NT2/D1 (cell line): ENCODE measurements at regions not wholly inside any gene's neighbourhood (a gene's known extent, or its start where the extent isn't known, plus 50 kb on each side); places are given as distances from the start of the nearest gene placed in this dataset.

Experiments
- DNase-seq: peaks from one replicate; pipeline ENCODE4 v3.0.0-alpha.2; 2011; ENCODE audit warnings: low read depth, low spot score
- H3K27me3 ChIP-seq: 2 replicates; pipeline ENCODE4 v1.6.0; 2011; ENCODE audit warnings: mild to moderate bottlenecking; ENCODE audit not compliant: insufficient read length, insufficient read depth
- H3K36me3 ChIP-seq: 2 replicates; pipeline ENCODE4 v1.6.1; 2011; ENCODE audit warnings: mild to moderate bottlenecking, low read length, mixed read lengths; ENCODE audit not compliant: insufficient read depth, insufficient read length
- H3K4me1 ChIP-seq: 2 replicates; pipeline ENCODE4 v1.5.1; 2011; ENCODE audit not compliant: insufficient read depth, insufficient read length
- H3K4me3 ChIP-seq: 2 replicates; pipeline ENCODE4 v1.5.1; 2011; ENCODE audit warnings: low read depth; ENCODE audit not compliant: insufficient read length
- H3K9ac ChIP-seq: 2 replicates; pipeline ENCODE4 v1.6.0; 2011; ENCODE audit warnings: low read depth; ENCODE audit not compliant: insufficient read length
- H3K9me3 ChIP-seq: 2 replicates; pipeline ENCODE4 v1.5.1; 2011; ENCODE audit warnings: mild to moderate bottlenecking, low read length; ENCODE audit not compliant: insufficient read depth
- SUZ12 ChIP-seq: IDR thresholded peaks from 2 replicates; pipeline ENCODE4 v1.6.1; 2011; ENCODE audit not compliant: insufficient read length, insufficient read depth; ENCODE audit errors: extremely low read depth
- YY1 ChIP-seq: IDR thresholded peaks from 2 replicates; pipeline ENCODE4 v1.6.1; 2011; ENCODE audit not compliant: insufficient read length, insufficient read depth
- ZNF274 ChIP-seq: IDR thresholded peaks from 2 replicates; pipeline ENCODE4 v1.6.1; 2011; ENCODE audit warnings: mild to moderate bottlenecking, low read depth, low read length

GRCh38 chr2:157107460-157107859, 150.0 kb upstream of the GALNT5 start:
- Histone ChIP-seq H3K4me1 (no peaks in the 10 kb centered on the region), H3K9me3 (no peaks in the 10 kb centered on the region), H3K9ac (no peak overlapping the region), H3K4me3 (no peak overlapping the region), H3K36me3 (no peaks in the 10 kb centered on the region), H3K27me3 (no peaks in the 10 kb centered on the region)
- TF ChIP-seq ZNF274 (no peak), YY1 (no peak), SUZ12 (no peak)
- no peak for DNase-seq

GRCh38 chr2:157107877-157108276, 149.6 kb upstream of the GALNT5 start:
- TF ChIP-seq ZNF274 (no peak), YY1 (no peak), SUZ12 (no peak)
- Histone ChIP-seq H3K4me3 (no peak overlapping the region), H3K9me3 (no peaks in the 10 kb centered on the region), H3K9ac (no peak overlapping the region), H3K36me3 (no peaks in the 10 kb centered on the region), H3K27me3 (no peaks in the 10 kb centered on the region), H3K4me1 (no peaks in the 10 kb centered on the region)
- no peak for DNase-seq

- TF ChIP-seq SUZ12 (no peak), YY1 (no peak), ZNF274 (no peak)
- no peaks in the 10 kb centered on the region for H3K27me3 ChIP-seq
- H3K4me3 ChIP-seq = no peak overlapping the region
- H3K9me3 ChIP-seq = no peaks in the 10 kb centered on the region
- DNase-seq = no peak
- H3K4me1 ChIP-seq = no peaks in the 10 kb centered on the region
- H3K36me3 ChIP-seq = no peaks in the 10 kb centered on the region
- no peak overlapping the region for H3K9ac ChIP-seq
Observed at GRCh38 chr2:157122776-157123175, 134.7 kb upstream of the GALNT5 start.

- no peak overlapping the region for H3K4me3 ChIP-seq
- H3K4me1 ChIP-seq = no peaks in the 10 kb centered on the region
- no peak overlapping the region for H3K9ac ChIP-seq
- no peaks in the 10 kb centered on the region for H3K27me3 ChIP-seq
- no peaks in the 10 kb centered on the region for H3K9me3 ChIP-seq
- DNase-seq = no peak
- TF ChIP-seq ZNF274 (no peak), SUZ12 (no peak), YY1 (no peak)
- no peaks in the 10 kb centered on the region for H3K36me3 ChIP-seq
Observed at GRCh38 chr2:157124731-157125130, 132.8 kb upstream of the GALNT5 start.

- Histone ChIP-seq H3K9me3 (no peaks in the 10 kb centered on the region), H3K4me1 (no peaks in the 10 kb centered on the region), H3K36me3 (no peaks in the 10 kb centered on the region), H3K27me3 (no peaks in the 10 kb centered on the region), H3K9ac (no peak overlapping the region), H3K4me3 (no peak overlapping the region)
- TF ChIP-seq YY1 (no peak), SUZ12 (no peak), ZNF274 (no peak)
- no peak for DNase-seq
Observed at GRCh38 chr2:157125685-157126084, 131.8 kb upstream of the GALNT5 start.

- no peak for DNase-seq
- H3K4me1 ChIP-seq = no peaks in the 10 kb centered on the region
- H3K9me3 ChIP-seq = no peaks in the 10 kb centered on the region
- no peak overlapping the region for H3K9ac ChIP-seq
- H3K36me3 ChIP-seq = no peaks in the 10 kb centered on the region
- H3K27me3 ChIP-seq = no peaks in the 10 kb centered on the region
- TF ChIP-seq SUZ12 (no peak), ZNF274 (no peak), YY1 (no peak)
- no peak overlapping the region for H3K4me3 ChIP-seq
Observed at GRCh38 chr2:157127249-157128012, 130.1 kb upstream of the GALNT5 start.

- no peaks in the 10 kb centered on the region for H3K36me3 ChIP-seq
- no peaks in the 10 kb centered on the region for H3K27me3 ChIP-seq
- no peak overlapping the region for H3K9ac ChIP-seq
- H3K4me3 ChIP-seq = no peak overlapping the region
- no peaks in the 10 kb centered on the region for H3K4me1 ChIP-seq
- TF ChIP-seq SUZ12 (no peak), YY1 (no peak), ZNF274 (no peak)
- H3K9me3 ChIP-seq = no peaks in the 10 kb centered on the region
- no peak for DNase-seq
Observed at GRCh38 chr2:157143901-157144300, 113.6 kb upstream of the GALNT5 start.
